H1 (cell line): ENCODE measurements at regions not wholly inside any gene's neighbourhood (a gene's known extent, or its start where the extent isn't known, plus 50 kb on each side); places are given as distances from the start of the nearest gene placed in this dataset.

Experiments used
- CTCF ChIA-PET: fragments of 300-600 bp; sonication (Branson Sonifier 250); formaldehyde crosslinking; loops from one replicate; lab custom pipeline; 2021; ENCODE audit not compliant: partially characterized antibody; lab: Charles Lee
- POLR2A ChIA-PET: fragments of 300-600 bp; sonication (Branson Sonifier 250); formaldehyde crosslinking; loops from one replicate; lab custom pipeline; 2021; ENCODE audit warnings: inconsistent platforms; ENCODE audit not compliant: partially characterized antibody; lab: Charles Lee
- DNase-seq, 2 experiments: peaks; one replicate each; pipeline versions ENCODE4 v3.0.0 to v3.0.0-alpha.2; 2010 to 2022; ENCODE audit warnings: low spot score in 2 of 2, low read depth in 1 of 2, mixed read lengths in 1 of 2
- FAIRE-seq: peaks from 2 replicates; lab custom pipeline; 2011; peaks lifted over from hg19 to GRCh38; lab: Jason Lieb, UNC
- H2AFZ ChIP-seq: 2 replicates; pipeline ENCODE4 v1.8.1; 2012; ENCODE audit warnings: low read length, inconsistent platforms
- H2AK5ac ChIP-seq: 2 replicates; pipeline ENCODE4 v1.6.1; 2013; ENCODE audit warnings: low read depth, low read length
- H2BK120ac ChIP-seq: replicated peaks from 2 replicates; pipeline ENCODE3; 2013; ENCODE audit warnings: low read depth, low read length, inconsistent platforms
- H2BK12ac ChIP-seq: 2 replicates; pipeline ENCODE4 v1.6.1; 2013; ENCODE audit warnings: low read depth, low read length
- H2BK15ac ChIP-seq: 2 replicates; pipeline ENCODE4 v1.6.1; 2013; ENCODE audit warnings: low read length
- H2BK20ac ChIP-seq: 2 replicates; pipeline ENCODE4 v1.6.1; 2013; ENCODE audit warnings: low read length
- H2BK5ac ChIP-seq: 2 replicates; pipeline ENCODE4 v1.6.1; 2013; ENCODE audit warnings: low read depth, low read length
- H3K14ac ChIP-seq: 2 replicates; pipeline ENCODE4 v1.6.1; 2013; ENCODE audit warnings: inconsistent platforms; ENCODE audit not compliant: insufficient read length
- H3K18ac ChIP-seq: 2 replicates; pipeline ENCODE4 v1.6.1; 2013; ENCODE audit warnings: low read length; ENCODE audit errors: extremely low read depth
- H3K23ac ChIP-seq: 2 replicates; pipeline ENCODE4 v1.6.1; 2013; ENCODE audit warnings: inconsistent platforms; ENCODE audit not compliant: insufficient read length
- H3K23me2 ChIP-seq: 2 replicates; pipeline ENCODE4 v1.6.1; 2013; ENCODE audit warnings: low read depth, low read length
- H3K27ac ChIP-seq: 2 replicates; pipeline ENCODE4 v1.6.1; 2011; ENCODE audit warnings: low read depth, low read length, inconsistent platforms
- H3K27me3 ChIP-seq, 4 experiments: replicated peaks in 1 of 4; 1 replicate in 1 of 4; 2 replicates in 3 of 4; pipeline versions ENCODE4 v1.6.1 to v1.8.1; 2011 to 2013; ENCODE audit warnings: low read length in 3 of 4, mild to moderate bottlenecking in 3 of 4, inconsistent platforms in 2 of 4, mixed read lengths in 2 of 4, moderate library complexity in 1 of 4; ENCODE audit not compliant: control insufficient read depth in 3 of 4, insufficient read depth in 3 of 4; ENCODE audit errors: extremely low read depth in 1 of 4
- H3K36me3 ChIP-seq, 4 experiments: 2 replicates each; pipeline versions ENCODE4 v1.6.1 to v1.8.1; 2011 to 2013; ENCODE audit warnings: mild to moderate bottlenecking in 4 of 4, low read length in 3 of 4, moderate library complexity in 2 of 4, control low read depth in 1 of 4, inconsistent platforms in 1 of 4; ENCODE audit not compliant: insufficient read depth in 4 of 4, control insufficient read depth in 2 of 4
- H3K4ac ChIP-seq: replicated peaks from 2 replicates; pipeline ENCODE3; 2013; ENCODE audit warnings: low read length, low read depth, mixed read lengths, inconsistent platforms; ENCODE audit not compliant: insufficient read length
- H3K4me1 ChIP-seq, 4 experiments: replicated peaks in 1 of 4; 1 replicate in 1 of 4; 2 replicates in 3 of 4; pipeline versions ENCODE4 v1.6.1 to v1.8.1; 2011 to 2013; ENCODE audit warnings: low read length in 3 of 4, inconsistent platforms in 2 of 4, mixed read lengths in 1 of 4; ENCODE audit not compliant: insufficient read depth in 4 of 4, control insufficient read depth in 3 of 4
- H3K4me2 ChIP-seq, 2 experiments: 2 replicates each; pipeline versions ENCODE4 v1.6.1 to v1.8.1; 2011 to 2013; ENCODE audit warnings: low read depth in 2 of 2, low read length in 2 of 2, control low read depth in 1 of 2, inconsistent platforms in 1 of 2, mild to moderate bottlenecking in 1 of 2; ENCODE audit not compliant: insufficient read depth in 1 of 2
- H3K4me3 ChIP-seq, 4 experiments: fragments of 200-600, 300-600 bp in 1 of 4; sonication (generic), shearing (Covaris generic), sonication (Bioruptor Twin) in 1 of 4; 2 replicates each; pipeline versions ENCODE4 v1.5.1 to v1.8.1; 2011 to 2016; ENCODE audit warnings: low read length in 4 of 4, low read depth in 3 of 4, control low read depth in 2 of 4, inconsistent platforms in 2 of 4, mild to moderate bottlenecking in 2 of 4, mixed read lengths in 1 of 4, moderate library complexity in 1 of 4; ENCODE audit not compliant: insufficient read depth in 2 of 4; ENCODE audit errors: extremely low read depth in 1 of 4
- H3K56ac ChIP-seq: replicated peaks from 2 replicates; pipeline ENCODE3; 2013; ENCODE audit warnings: low read depth, mild to moderate bottlenecking, mixed read lengths, low read length, inconsistent platforms; ENCODE audit not compliant: insufficient read length
- H3K79me1 ChIP-seq: 2 replicates; pipeline ENCODE4 v1.6.1; 2013; ENCODE audit warnings: low read depth, low read length, control low read depth
- H3K79me2 ChIP-seq, 2 experiments: 2 replicates each; pipeline versions ENCODE4 v1.6.1 to v1.8.1; 2012 to 2013; ENCODE audit warnings: low read length in 2 of 2, mild to moderate bottlenecking in 2 of 2, inconsistent platforms in 1 of 2; ENCODE audit not compliant: insufficient read depth in 2 of 2, control insufficient read depth in 1 of 2
- H3K9ac ChIP-seq, 4 experiments: replicated peaks in 1 of 4; 1 replicate in 1 of 4; 2 replicates in 3 of 4; pipeline versions ENCODE4 v1.6.1 to v1.8.1; 2011 to 2013; ENCODE audit warnings: low read depth in 3 of 4, low read length in 3 of 4, control low read depth in 2 of 4, mild to moderate bottlenecking in 2 of 4, moderate library complexity in 2 of 4, inconsistent platforms in 1 of 4; ENCODE audit errors: extremely low read depth in 1 of 4
- H3K9me3 ChIP-seq, 2 experiments: 2 replicates each; pipeline versions ENCODE4 v1.6.1 to v1.8.1; 2012 to 2013; ENCODE audit warnings: mild to moderate bottlenecking in 2 of 2, moderate library complexity in 2 of 2, control low read depth in 1 of 2, inconsistent platforms in 1 of 2, low read depth in 1 of 2, low read length in 1 of 2, mixed read lengths in 1 of 2; ENCODE audit not compliant: insufficient read depth in 2 of 2
- H4K20me1 ChIP-seq, 2 experiments: replicated peaks in 1 of 2; 2 replicates each; pipeline versions ENCODE3 to v1.8.1; 2011 to 2013; ENCODE audit warnings: inconsistent platforms in 2 of 2, low read length in 2 of 2, mild to moderate bottlenecking in 1 of 2; ENCODE audit not compliant: insufficient read depth in 2 of 2, control insufficient read depth in 1 of 2
- H4K5ac ChIP-seq: 2 replicates; pipeline ENCODE4 v1.6.1; 2013; ENCODE audit warnings: low read length, low read depth, mixed read lengths, inconsistent platforms; ENCODE audit not compliant: insufficient read length
- H4K8ac ChIP-seq: 2 replicates; pipeline ENCODE4 v1.8.0; 2013; ENCODE audit warnings: mild to moderate bottlenecking, moderate library complexity, low read length, inconsistent platforms; ENCODE audit not compliant: insufficient read depth; ENCODE audit errors: extremely low read depth
- H4K91ac ChIP-seq: replicated peaks from 2 replicates; pipeline ENCODE3; 2013; ENCODE audit warnings: low read length, mixed read lengths, inconsistent platforms; ENCODE audit not compliant: insufficient read length
- HDAC6 ChIP-seq: IDR thresholded peaks from one replicate; pipeline ENCODE4 v1.7.1; 2012; ENCODE audit warnings: low read depth, mild to moderate bottlenecking, inconsistent platforms, low read length, moderate library complexity
- SIX5 ChIP-seq: IDR thresholded peaks from 2 replicates; pipeline ENCODE4 v1.6.1; 2011; ENCODE audit warnings: mild to moderate bottlenecking, low read depth, low read length
- TAF1 ChIP-seq: IDR thresholded peaks from 2 replicates; pipeline ENCODE4 v1.6.1; 2011; ENCODE audit warnings: mild to moderate bottlenecking, low read depth, low read length
- YY1 ChIP-seq: IDR thresholded peaks from 2 replicates; pipeline ENCODE4 v1.6.1; 2011; ENCODE audit warnings: low read depth, mild to moderate bottlenecking, low read length
- WGBS, 2 experiments: shearing (Covaris generic) in 1 of 2; methylation state at CpG; one replicate each; pipeline versions ENCODE4 v1.1.6 to v1.1.7; 2013 to 2015; ENCODE audit warnings: low lambda C conversion rate in 2 of 2, mixed read lengths in 2 of 2, inconsistent platforms in 1 of 2, low coverage in 1 of 2, missing lambda C conversion rate in 1 of 2; ENCODE audit not compliant: insufficient replicate concordance in 2 of 2, insufficient coverage in 1 of 2, insufficient read length in 1 of 2; ENCODE audit errors: extremely low coverage in 1 of 2, missing lambda C conversion rate in 1 of 2; 5-methylcytosine and 5-hydroxymethylcytosine counted together
- TF ChIP-seq, protein P1 (sequence below): IDR thresholded peaks from 2 replicates; pipeline ENCODE4 v1.6.1; 2012; ENCODE audit warnings: low read length, inconsistent platforms

DNA sequence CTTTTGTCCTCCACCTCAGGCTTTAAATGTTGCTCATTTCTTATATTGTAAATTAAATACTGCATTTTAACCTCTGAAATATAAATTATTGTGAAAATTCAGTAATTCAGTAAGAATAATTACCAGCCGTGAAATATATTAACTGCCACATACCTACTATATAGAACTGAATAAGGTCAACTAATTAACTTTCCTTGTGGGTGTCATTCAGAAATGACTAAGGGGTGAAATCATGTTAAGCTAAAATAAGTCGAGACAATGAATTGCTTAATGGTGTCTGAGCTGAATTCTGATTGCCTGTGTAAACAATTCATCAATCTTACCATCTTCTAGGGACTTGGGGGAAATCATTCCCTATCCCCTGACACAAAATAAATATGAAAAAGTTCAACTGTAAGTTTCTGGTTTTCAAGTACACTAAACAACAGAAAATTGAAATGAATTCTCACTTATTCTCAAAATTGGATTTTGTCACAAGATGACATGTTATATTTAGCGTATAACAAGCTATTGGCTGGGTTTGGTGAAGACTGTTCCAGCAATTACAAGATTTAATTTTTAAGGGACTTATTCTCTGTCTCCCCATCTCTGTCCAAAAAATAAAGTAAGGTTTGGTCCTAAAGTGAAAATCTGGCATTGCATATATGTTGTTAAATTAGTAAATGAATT, 255.1 kb downstream of the METTL4 start:
- Histone ChIP-seq H2AFZ (no peak overlapping the region), H2BK12ac (no peak overlapping the region), H3K9ac (no peak overlapping the region), H3K4me2 (no peak overlapping the region), H3K4ac (no peak overlapping the region), H3K14ac (no peak overlapping the region), H3K4me3 (no peak overlapping the region), H3K36me3 (no peaks in the 10 kb centered on the region), H4K91ac (no peak overlapping the region), H3K18ac (no peak overlapping the region), H3K27ac (no peak overlapping the region), H3K79me2 (no peaks in the 10 kb centered on the region), H3K23me2 (0 out of 2 replicates have a peak, but pooled peaks cover 2% of the 10 kb centered on the region), H2BK20ac (no peak overlapping the region), H3K27me3 (no peaks in the 10 kb centered on the region), H4K5ac (no peak overlapping the region), H3K4me1 (no peaks in the 10 kb centered on the region), H2BK120ac (no peak overlapping the region), H2BK15ac (no peak overlapping the region), H2AK5ac (no peak overlapping the region), H4K8ac (no peak overlapping the region), H2BK5ac (no peak overlapping the region), H3K23ac (no peak overlapping the region), H3K79me1 (no peaks in the 10 kb centered on the region), H4K20me1 (no peaks in the 10 kb centered on the region), H3K56ac (no peak overlapping the region), H3K9me3 (no peaks in the 10 kb centered on the region)
- FAIRE-seq, result no peak
- WGBS, 2 experiments, result 91% methylated on average over 3 of the region's 3 CpGs; no CpG with 5 or more reads in 1 of the 2 experiments
- TF ChIP-seq, protein P1, sequence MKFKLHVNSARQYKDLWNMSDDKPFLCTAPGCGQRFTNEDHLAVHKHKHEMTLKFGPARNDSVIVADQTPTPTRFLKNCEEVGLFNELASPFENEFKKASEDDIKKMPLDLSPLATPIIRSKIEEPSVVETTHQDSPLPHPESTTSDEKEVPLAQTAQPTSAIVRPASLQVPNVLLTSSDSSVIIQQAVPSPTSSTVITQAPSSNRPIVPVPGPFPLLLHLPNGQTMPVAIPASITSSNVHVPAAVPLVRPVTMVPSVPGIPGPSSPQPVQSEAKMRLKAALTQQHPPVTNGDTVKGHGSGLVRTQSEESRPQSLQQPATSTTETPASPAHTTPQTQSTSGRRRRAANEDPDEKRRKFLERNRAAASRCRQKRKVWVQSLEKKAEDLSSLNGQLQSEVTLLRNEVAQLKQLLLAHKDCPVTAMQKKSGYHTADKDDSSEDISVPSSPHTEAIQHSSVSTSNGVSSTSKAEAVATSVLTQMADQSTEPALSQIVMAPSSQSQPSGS, result no peak
- TF ChIP-seq HDAC6 (no peak), SIX5 (no peak), TAF1 (no peak), YY1 (no peak)
- POLR2A ChIA-PET, result interaction anchor here (1.0 kb wide), 1 partner anchor 10 kb away, joined by 3 read pairs; no protein-coding TSS in a partner anchor
- DNase-seq, result no peak
- CTCF ChIA-PET, result no interaction called here
